Cardiac septum (tissue), 1 donor: ENCODE measurements at regions not wholly inside any gene's neighbourhood (a gene's known extent, or its start where the extent isn't known, plus 50 kb on each side); places are given as distances from the start of the nearest gene placed in this dataset.
A peak's percentile ranks its signal among the peaks of the same experiment; 100 is the strongest.
"Not testable (repeated sequence)": the region's sequence is repeated elsewhere in the genome, so short reads cannot be mapped to it uniquely, and the experiment has no call there.

Experiments used
- DNase-seq: peaks from one replicate; pipeline ENCODE4 v3.0.0-alpha.2; 2020; ENCODE audit warnings: low spot score
- intact Hi-C: fragments of 100-400 bp; cut with DNase I; formaldehyde crosslinking; loops from one replicate; pipeline ENCODE4 v1.14.0; 2022
- donor health status: DM: no; HTN: no; CAD: no.

DNA sequence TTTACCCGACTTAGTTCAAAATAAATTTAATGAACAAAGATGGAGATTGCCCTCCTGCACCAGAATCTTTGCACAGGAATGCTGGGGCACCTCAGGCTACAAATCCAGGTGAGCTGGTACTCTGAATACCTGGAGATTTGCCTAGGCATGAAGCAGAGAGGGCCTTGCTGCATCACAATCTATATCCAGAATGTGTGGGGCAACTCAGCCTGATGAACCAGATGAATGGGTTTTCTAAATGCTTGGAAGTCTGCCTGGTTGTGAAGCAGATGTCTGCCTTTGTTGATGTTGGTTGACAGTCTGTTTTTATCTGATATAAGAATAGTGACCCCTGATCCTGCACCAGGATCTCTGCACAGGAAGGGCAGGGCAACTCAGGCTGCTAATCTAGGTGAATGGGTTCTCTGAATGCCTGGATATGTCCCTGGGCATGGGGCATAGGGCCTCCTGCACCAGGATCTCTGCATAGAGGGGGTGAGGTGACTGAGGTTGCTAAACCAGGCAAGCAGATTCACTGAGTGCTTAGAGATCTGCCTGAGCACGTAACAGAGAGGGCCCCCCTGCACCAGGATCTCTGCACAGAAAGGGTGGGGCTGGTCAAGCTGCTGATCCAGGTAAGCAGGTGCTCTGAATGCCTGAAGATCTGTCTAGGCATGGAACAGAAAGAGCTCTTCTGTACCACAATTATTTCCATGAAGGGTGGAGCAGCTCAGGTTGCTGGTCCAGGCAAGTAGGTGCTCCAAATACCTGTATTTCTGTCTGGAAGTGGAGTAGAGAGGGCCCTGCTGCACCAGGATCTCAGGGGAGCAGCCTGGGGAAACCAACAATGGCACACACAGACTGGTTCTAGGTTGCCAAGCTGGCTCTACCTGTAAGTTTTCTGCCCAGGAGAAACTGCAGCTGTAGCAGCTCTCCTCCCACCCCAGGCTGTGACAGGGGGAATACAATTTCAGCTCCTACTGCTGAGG lies 437.5 kb downstream of the MMUT start:
- intact Hi-C loops: no loop called here
- DNase-seq: no peak

DNA sequence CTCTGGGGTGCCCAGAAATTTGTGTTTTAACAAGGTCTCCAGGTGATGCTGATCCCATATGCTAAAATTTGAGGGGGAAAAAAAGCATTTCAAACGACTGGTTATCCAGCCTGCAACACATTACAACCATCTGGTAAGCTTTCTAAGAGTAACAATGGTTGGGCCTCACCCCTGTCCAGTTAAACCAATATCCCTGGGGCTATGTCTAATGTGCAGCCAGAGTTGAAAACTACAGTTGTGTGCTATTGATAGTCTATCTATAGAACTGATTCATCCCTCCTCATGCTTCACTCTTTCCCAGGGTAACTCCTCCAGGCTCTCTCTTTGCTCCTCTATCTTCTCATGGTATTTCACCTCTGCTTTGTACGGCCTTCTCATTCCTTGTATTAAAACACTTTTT lies 458.3 kb downstream of the MMUT start:
- intact Hi-C loops: no loop called here
- DNase-seq: no peak

DNA sequence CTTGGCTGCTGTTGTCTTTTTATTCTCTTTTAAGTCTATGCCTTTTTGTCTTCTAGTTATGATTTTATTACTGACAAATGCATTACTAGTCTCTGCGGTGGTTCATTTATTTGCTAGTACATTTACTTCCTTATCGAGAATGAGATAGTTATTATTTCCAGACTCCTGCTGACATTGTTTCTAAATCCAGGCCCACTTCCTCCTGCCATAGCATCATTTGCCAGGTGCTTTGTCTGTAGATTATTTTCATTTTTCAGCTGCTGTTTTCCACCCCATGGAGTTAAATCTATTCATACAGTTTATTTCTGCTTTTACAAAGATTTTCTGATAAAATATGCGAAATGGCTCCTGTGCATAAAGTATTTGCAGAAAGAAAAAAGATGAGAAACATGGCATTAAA lies 459.7 kb downstream of the MMUT start:
- intact Hi-C loops: no loop called here
- DNase-seq: no peak

DNA sequence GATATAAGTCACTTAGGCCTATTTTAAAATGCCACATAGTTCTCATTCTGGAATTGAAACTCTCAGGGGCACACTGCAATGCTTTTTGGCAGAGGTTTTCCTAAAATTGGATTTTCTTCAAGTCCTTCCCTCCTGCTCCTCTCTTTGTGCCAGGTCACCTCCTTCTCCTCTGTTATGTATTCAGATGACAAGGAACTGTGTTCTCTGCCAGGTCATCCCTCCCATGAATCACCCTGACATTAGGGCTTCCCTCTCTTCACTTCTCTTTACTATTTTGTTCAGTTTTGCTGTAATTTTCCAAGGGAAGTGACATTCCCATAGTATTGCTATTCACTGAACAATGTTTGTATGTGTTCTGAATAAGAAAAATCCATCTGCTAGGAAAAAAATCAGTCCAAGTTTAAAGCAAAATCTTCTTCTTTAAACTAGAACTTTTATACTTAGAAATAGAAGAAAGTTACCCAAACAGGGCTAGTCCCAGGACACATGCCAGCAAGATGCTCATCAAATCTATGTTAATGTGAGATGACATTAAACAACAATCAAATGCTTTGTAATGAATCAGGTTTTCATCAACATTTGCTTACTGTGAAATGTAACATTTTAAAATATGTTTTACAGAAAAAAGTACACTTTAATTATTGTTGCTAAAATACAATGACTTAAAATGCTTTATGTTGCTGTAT lies 461.1 kb downstream of the MMUT start:
- no peak for DNase-seq
- intact Hi-C loops: no loop called here

DNA sequence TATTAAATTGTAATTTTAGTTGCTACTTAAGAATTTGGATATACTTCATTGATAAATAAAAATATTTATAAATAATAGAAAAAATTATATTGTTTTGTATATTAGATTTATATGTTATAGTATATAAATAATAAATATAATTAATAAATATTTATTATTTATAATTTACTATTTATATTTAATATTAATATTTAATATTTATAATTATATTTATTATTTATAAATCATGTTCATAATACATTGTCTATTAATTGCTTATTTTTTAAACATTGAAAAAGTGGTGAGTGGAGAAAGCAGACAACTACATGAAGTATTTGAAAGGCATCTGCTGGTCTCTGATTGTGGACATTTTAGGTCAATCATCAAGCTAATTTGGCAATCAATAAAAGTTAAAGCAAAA lies 464.5 kb downstream of the MMUT start:
- no peak for DNase-seq
- intact Hi-C loops: no loop called here

DNA sequence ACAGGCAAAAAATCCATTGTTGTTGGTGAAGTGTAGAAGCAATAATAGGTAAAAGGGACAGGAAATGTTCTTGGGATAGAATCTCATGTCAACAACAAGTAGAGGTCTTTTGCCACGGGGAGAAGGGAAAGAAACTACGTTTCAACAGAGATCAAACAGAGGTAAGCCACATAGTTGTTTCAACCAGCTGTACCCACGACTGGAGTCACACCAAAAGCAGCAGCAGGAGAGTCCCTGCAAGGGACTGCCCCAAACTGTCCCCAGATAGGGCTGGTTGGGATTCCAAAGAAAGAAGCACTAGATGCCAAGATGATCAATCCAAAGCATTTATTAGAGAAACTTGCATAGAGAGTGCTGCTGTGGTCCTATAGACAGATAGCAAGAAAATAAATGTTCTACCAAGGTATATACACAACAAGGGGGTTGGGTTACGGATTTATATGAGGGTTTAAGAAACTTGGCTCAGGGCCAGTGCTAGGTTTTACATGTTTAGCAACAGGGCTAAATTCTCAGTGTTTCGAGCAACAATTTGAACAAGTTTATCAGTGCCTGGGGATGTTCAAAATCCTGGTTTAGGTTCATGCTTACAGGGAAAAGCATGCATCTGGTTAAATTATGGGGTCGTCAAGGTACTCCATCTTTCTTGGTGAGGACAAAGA lies 466.5 kb downstream of the MMUT start:
- intact Hi-C loops: no loop called here
- DNase-seq: no peak

DNA sequence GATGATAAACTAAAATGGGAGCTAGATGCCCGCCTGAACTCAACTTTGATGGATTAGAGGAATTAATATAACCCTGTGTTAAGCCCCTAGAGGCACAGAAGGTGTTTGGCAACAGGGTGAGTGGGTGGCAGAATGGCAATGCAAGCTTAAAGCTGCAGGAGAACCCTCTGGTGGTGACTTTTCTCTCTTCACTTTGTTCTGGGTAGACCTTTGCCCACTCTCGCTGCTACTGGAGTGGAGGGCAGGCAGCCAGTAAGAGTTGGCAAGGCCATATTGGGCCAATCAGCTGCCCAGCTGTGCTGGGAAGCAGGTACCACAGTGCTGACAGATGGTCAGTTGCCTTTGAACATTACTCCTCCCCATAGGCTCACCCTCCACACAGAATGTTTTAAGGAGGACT lies 468.2 kb downstream of the MMUT start:
- peak; percentile 70 for DNase-seq
- intact Hi-C loops: no loop called here

DNA sequence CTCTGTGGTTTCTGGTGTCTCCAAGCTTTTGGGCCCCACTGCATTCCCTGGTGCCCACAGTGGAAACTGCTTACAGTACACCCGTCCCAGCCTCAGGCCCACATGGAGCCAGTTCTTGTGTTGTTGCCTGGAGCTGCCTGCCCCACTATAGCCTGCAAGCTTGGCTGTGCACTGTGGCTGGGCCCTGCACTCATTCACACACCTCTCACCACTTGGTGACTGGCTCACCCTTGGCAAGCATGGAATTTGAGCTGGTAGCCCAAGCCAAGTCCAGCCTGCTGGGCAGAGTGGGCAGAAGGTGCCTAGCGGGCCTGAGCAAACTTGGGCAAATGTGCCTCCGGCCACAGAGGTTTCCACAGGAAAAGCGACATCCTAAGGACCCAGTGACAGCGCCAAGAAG lies 472.3 kb downstream of the MMUT start:
- no peak for DNase-seq
- intact Hi-C loops: no loop called here

DNA sequence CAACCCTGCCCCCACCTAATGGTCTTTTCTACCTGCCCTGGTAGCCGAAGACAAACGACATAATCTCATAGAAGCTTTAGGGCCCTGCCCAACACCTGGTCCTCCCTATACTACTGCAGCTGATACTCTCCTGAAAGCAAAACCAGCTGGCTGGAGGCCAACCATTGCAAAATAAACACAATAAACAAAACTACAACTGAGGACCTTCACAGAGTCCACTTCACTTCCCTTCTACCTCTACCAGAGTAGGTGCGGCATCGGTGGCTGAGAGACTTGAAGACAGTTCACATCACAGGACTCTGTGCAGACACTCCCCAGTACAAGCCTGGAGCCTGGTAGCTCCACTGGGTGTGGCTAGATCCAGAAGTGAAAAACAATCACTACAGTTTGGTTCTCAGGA lies 476.2 kb downstream of the MMUT start:
- intact Hi-C loops: no loop called here
- no peak for DNase-seq

DNA sequence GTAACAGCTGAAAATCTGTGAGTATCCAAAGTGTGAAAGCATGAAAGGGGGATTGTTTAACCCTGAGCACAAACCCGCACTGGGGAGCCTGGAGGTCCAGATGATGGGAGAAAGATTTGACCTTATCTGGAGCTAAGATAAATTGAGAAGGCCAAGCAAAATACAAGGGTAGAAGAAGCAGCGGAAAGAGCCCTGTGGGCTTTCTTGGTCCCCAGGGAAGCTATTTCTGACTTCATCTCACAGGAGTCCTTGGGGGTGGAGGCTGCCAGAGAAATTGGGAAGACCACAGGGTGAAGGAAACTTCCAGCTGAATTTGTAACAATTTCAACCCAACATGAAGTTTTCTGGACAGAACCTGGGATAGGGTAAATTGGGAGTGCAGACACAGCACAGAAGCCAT lies 476.9 kb downstream of the MMUT start:
- intact Hi-C loops: no loop called here

DNA sequence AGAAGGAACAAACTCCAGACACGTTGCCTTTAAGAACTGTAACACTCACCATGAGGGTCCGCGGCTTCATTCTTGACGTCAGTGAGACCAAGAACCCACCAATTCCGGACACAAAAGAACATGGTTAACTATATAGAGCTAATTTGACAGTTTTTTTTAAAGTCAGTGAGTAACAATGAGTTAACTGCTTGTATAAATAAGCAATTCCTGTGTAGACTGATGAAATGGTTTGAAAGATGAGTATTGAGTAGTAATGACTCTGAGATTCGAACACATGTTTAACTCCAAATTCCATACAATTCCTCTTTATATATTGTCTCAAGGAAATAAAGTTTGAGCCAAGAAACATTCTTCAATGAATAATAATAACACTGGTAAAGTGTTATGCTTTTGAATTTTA lies 478.0 kb downstream of the MMUT start:
- no peak for DNase-seq
- intact Hi-C loops: no loop called here

More for the DNA sequence above, 476.9 kb downstream of the MMUT start:
- no peak for DNase-seq

DNA sequence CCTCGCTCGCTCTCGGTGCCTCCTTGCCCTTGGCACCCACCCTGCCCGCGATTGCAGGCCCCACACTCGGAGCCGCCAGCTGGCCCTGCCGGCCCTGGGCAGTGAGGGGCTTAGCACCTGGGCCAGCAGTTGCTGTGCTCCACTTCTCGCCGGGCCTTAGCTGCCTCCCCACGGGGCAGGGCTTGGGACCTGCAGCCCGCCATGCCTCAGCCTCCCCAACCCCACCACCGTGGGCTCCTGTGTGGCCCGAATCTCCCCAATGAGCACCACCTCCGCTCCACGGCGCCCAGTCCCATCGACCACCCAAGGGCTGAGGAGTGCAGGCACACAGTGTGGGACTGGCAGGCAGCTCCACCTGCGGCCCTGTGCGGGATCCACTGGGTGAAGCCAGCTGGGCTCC lies 479.1 kb downstream of the MMUT start:
- not testable (repeated sequence) for DNase-seq

DNA sequence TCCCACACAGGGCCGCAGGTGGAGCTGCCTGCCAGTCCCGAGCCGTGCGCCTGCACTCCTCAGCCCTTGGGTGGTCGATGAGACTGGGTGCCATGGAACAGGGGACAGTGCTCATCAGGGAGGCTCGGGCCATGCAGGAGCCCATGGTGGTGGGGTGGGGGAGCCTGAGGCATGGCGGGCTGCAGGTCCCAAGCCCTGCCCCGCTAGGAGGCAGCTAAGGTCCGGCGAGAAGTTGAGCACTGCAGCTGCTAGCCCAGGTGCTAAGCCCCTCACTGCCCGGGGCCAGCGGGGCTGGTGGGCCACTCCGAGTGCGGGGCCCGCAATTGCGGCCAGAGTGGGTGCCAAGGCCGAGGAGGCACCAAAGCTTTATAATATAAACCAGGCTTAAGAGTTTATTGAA lies 479.7 kb downstream of the MMUT start:
- intact Hi-C loops: no loop called here
- no peak for DNase-seq

More for the DNA sequence above, 479.1 kb downstream of the MMUT start:
- intact Hi-C loops: not testable (repeated sequence)

DNA sequence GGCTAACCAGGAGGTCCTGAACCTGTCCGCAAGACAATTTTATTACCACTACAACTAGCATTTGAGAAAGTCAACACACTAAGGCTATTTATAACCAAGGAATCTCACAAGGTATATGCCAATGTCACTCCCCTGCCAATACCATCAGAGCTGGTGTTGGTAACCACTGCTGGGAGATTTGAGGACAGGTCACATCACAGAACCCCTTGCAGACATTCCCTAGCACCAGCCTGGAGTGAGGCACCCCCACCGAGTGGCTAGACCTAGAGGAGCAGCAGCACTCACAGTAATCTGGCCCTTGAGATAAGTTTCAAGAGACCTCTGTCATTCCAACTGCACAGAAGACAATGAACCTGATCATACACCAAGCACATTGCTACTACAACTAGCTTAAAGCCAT lies 483.2 kb downstream of the MMUT start:
- no peak for DNase-seq
- intact Hi-C loops: no loop called here

DNA sequence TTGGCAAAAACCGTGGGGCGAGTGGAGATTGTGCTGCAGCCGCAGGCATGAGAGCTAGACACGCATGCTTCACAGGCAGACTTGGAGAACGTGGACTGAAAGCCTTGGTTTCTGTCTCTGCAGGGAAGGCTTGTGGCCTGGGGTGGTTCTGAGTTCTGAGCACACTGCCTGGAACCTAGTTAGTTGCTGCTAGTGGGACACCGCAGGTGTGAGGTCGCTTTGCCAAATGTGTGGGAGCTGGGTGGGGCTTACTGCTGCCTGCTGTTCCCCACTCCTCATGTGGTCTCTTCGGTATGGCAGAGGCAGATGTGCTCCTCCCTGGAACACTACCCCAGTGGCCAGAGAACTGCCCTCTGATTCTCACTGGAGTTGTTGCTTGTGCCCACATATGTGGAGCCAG lies 484.0 kb downstream of the MMUT start:
- no peak for DNase-seq
- intact Hi-C loops: no loop called here

DNA sequence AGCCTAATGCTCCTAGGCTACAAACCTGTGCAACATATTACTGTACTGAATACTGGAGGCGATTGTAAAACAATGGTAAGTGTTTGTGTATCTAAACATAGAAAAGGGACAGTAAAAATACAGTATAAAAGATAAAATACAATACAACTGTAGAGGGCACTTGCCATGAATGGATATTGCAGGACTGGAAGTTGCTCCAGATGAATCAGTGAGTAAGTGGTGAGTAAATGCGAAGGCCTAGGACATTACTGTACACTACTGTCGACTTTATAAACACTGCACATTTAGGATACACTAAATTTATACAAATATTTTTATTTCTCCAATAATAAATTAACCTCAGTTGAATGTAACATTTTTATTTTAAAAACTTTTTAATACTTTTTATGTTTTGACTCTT lies 485.0 kb downstream of the MMUT start:
- DNase-seq: no peak
- intact Hi-C loops: no loop called here

DNA sequence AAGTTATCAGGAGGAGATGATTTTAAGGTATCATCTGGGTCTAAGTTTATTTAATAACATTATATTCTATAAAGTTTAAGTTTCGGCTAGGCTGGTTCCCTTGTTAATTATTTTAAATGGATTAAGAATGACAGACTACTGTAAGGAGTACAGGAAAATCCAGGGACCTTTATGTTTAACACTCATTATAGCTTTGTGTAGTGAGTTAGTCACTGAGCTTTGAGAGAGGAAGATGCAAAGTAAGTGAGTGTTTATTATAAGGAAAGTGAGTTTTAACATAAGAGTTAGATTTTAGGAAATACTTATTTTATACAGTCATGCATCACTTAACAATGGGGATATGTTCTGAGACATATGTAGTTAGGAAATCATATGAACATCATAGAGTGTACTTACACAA lies 485.5 kb downstream of the MMUT start:
- DNase-seq: no peak
- intact Hi-C loops: no loop called here

DNA sequence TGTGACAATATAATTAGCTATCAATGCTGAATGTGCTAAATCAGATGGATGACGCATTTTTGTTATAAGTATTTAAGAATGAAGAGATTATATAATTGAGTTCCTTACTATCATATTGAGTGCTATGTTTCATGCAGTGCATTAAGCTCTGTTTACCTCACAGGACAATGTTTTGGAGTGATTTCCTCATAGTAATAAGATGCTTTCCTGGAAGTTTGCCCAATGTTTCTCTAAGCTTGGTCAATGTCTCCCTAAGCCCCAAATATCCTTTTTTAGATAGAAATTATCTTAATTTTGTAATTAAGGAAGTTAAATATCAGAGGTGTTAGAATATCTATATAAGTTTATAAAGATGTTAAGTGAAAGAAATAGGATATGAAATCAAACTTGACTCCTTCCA lies 489.6 kb downstream of the MMUT start:
- intact Hi-C loops: no loop called here
- DNase-seq: no peak

DNA sequence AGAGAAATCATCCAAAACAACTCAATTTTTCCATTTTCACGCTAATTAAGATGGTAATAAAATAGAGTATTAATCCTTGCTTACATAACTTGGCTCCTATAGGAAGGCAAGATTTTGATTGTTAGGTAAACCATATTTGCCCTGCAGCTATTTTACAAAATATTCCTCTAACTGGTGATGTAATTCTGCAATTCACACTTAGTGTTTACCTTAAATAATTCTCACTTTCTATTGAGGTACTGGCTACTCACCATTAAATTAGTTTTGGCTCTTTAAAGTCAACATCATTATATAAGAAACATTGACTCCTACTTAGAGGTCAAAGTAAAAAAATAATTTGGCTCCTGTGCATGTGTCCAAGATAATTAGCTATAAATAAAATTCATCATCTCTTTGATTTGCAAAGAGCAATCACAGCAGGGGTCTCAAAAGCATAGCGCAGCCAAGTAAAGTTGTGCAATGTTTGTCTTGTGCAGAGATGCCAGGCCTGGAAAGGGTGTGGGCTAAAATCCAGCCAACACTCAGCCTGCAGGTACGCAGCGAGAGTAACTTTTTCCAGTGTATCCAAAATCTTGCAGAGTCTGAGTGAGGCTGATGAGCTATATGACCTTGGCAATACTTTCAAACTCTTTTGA lies 501.2 kb downstream of the MMUT start:
- intact Hi-C loops: no loop called here
- DNase-seq: no peak
